DND-41 (cell line): ENCODE measurements at regions not wholly inside any gene's neighbourhood (a gene's known extent, or its start where the extent isn't known, plus 50 kb on each side); places are given as distances from the start of the nearest gene placed in this dataset.

Experiments
- ATAC-seq: fragments of 200-7000 bp; cut with Tn5 transposase; 3 replicates; pipeline ENCODE4 v1.9.1; 2021; ENCODE audit warnings: low read depth; ENCODE audit not compliant: insufficient read depth
- DNase-seq: peaks from one replicate; pipeline ENCODE4 v3.0.0-alpha.2; 2020
- H2AFZ ChIP-seq: 2 replicates; pipeline ENCODE4 v1.6.0; 2012; ENCODE audit warnings: low read depth, low read length
- H3K27ac ChIP-seq: 2 replicates; pipeline ENCODE4 v1.5.1; 2012; ENCODE audit warnings: low read length, inconsistent platforms
- H3K27me3 ChIP-seq: fragments of 200-600 bp; sonication (generic); 2 replicates; pipeline ENCODE4 v1.6.0; 2012; ENCODE audit warnings: low read length, mild to moderate bottlenecking, inconsistent platforms; ENCODE audit not compliant: insufficient read depth, poor library complexity
- H3K36me3 ChIP-seq: 2 replicates; pipeline ENCODE4 v1.5.1; 2012; ENCODE audit warnings: low read length, inconsistent platforms; ENCODE audit not compliant: insufficient read depth
- H3K4me1 ChIP-seq: 2 replicates; pipeline ENCODE4 v1.5.1; 2012; ENCODE audit warnings: mild to moderate bottlenecking, low read length; ENCODE audit not compliant: insufficient read depth
- H3K4me2 ChIP-seq: 2 replicates; pipeline ENCODE4 v1.6.0; 2012; ENCODE audit warnings: mild to moderate bottlenecking, moderate library complexity, low read length, inconsistent platforms; ENCODE audit not compliant: insufficient read depth
- H3K4me3 ChIP-seq, 2 experiments: fragments of 200-600 bp in 1 of 2; shearing (Covaris generic) in 1 of 2; 2 replicates each; pipeline ENCODE4 v1.5.1; 2012 to 2016; ENCODE audit warnings: inconsistent platforms in 2 of 2, low read length in 2 of 2, mild to moderate bottlenecking in 2 of 2, low read depth in 1 of 2, moderate library complexity in 1 of 2
- H3K79me2 ChIP-seq: 2 replicates; pipeline ENCODE4 v1.6.0; 2012; ENCODE audit warnings: low read length, inconsistent platforms; ENCODE audit not compliant: insufficient read depth
- H3K9ac ChIP-seq: 2 replicates; pipeline ENCODE4 v1.6.0; 2012; ENCODE audit warnings: low read depth, mild to moderate bottlenecking, inconsistent platforms, low read length, moderate library complexity
- H3K9me3 ChIP-seq: 2 replicates; pipeline ENCODE4 v1.5.1; 2012; ENCODE audit warnings: low read length, moderate library complexity, mild to moderate bottlenecking, inconsistent platforms; ENCODE audit not compliant: insufficient read depth, severe bottlenecking
- H4K20me1 ChIP-seq: 2 replicates; pipeline ENCODE4 v1.6.0; 2012; ENCODE audit warnings: low read length; ENCODE audit not compliant: insufficient read depth
- CTCF ChIP-seq: IDR thresholded peaks from 2 replicates; pipeline ENCODE4 v1.5.1; 2012; ENCODE audit warnings: borderline replicate concordance, low read length, moderate library complexity, mild to moderate bottlenecking; ENCODE audit not compliant: poor library complexity, severe bottlenecking; ENCODE audit errors: extremely low read depth
- EZH2 ChIP-seq: IDR thresholded peaks from 3 replicates; pipeline ENCODE4 v1.6.1; 2012; ENCODE audit warnings: borderline replicate concordance, low read depth, mild to moderate bottlenecking, moderate library complexity, low read length, inconsistent platforms; ENCODE audit not compliant: severe bottlenecking

GRCh38 chr10:28849821-28850220, 172.5 kb downstream of the BAMBI start:
- H3K4me1 ChIP-seq = no peaks in the 10 kb centered on the region
- no peaks in the 10 kb centered on the region for H3K79me2 ChIP-seq
- no peaks in the 10 kb centered on the region for H3K27me3 ChIP-seq
- ATAC-seq = no peak
- H2AFZ ChIP-seq = no peak overlapping the region
- no peak overlapping the region for H3K27ac ChIP-seq
- TF ChIP-seq EZH2 = no peak
- no peak for TF ChIP-seq CTCF
- H3K9ac ChIP-seq = no peak overlapping the region
- H3K36me3 ChIP-seq = no peaks in the 10 kb centered on the region
- no peak overlapping the region for H3K4me3 ChIP-seq
- H4K20me1 ChIP-seq = no peaks in the 10 kb centered on the region
- DNase-seq = no peak
- no peak overlapping the region for H3K4me2 ChIP-seq
- peaks cover 9% of the 10 kb centered on the region for H3K9me3 ChIP-seq

- H3K79me2 ChIP-seq = no peaks in the 10 kb centered on the region
- no peaks in the 10 kb centered on the region for H3K9me3 ChIP-seq
- H2AFZ ChIP-seq = no peak overlapping the region
- H3K4me2 ChIP-seq = no peak overlapping the region
- no peaks in the 10 kb centered on the region for H4K20me1 ChIP-seq
- H3K4me3 ChIP-seq = no peak overlapping the region
- no peaks in the 10 kb centered on the region for H3K36me3 ChIP-seq
- H3K27ac ChIP-seq = no peak overlapping the region
- H3K4me1 ChIP-seq = no peaks in the 10 kb centered on the region
- no peak for TF ChIP-seq CTCF
- TF ChIP-seq EZH2 = no peak
- no peaks in the 10 kb centered on the region for H3K27me3 ChIP-seq
- no peak for ATAC-seq
- H3K9ac ChIP-seq = no peak overlapping the region
- no peak for DNase-seq
Measured at GRCh38 chr10:28850784-28851183, 173.5 kb downstream of the BAMBI start.

- DNase-seq = no peak
- no peak overlapping the region for H3K4me2 ChIP-seq
Measured at GRCh38 chr10:28853195-28853594, 175.9 kb downstream of the BAMBI start.

More at GRCh38 chr10:28853195-28853594, 175.9 kb downstream of the BAMBI start:
- H3K36me3 ChIP-seq = no peaks in the 10 kb centered on the region
- no peaks in the 10 kb centered on the region for H3K27me3 ChIP-seq
- H2AFZ ChIP-seq = no peak overlapping the region
- no peak for ATAC-seq
- no peak overlapping the region for H3K27ac ChIP-seq
- TF ChIP-seq CTCF (no peak), EZH2 (no peak)
- no peaks in the 10 kb centered on the region for H3K4me1 ChIP-seq
- H3K9me3 ChIP-seq = peaks cover 9% of the 10 kb centered on the region
- no peak overlapping the region for H3K4me3 ChIP-seq
- H4K20me1 ChIP-seq = no peaks in the 10 kb centered on the region
- no peak overlapping the region for H3K9ac ChIP-seq
- H3K79me2 ChIP-seq = no peaks in the 10 kb centered on the region
